GM13977 (cell line): ENCODE measurements at regions not wholly inside any gene's neighbourhood (a gene's known extent, or its start where the extent isn't known, plus 50 kb on each side); places are given as distances from the start of the nearest gene placed in this dataset.

Experiments
- DNase-seq: peaks from one replicate; pipeline ENCODE4 v3.0.0; 2012; ENCODE audit warnings: low spot score
- CTCF ChIP-seq: IDR thresholded peaks from 2 replicates; pipeline ENCODE4 v1.5.1; 2012; ENCODE audit warnings: mild to moderate bottlenecking, control low read depth; ENCODE audit not compliant: insufficient read depth; ENCODE audit errors: extremely low read depth, missing control alignments
- in situ Hi-C: fragments of 300-500 bp; cut with MboI; formaldehyde crosslinking; loops from one replicate; pipeline ENCODE4 v1.12.0; 2022; ENCODE audit warnings: low sequenced_read_pairs, low pct_unique_long_range_greater_than_20kb, mixed read lengths, inconsistent platforms; ENCODE audit not compliant: unreplicated experiment

GRCh38 chrX:96311366-96311765 lies 373.3 kb upstream of the DIAPH2 start:
- in situ Hi-C loops, result no loop called here
- no peak for DNase-seq
- TF ChIP-seq CTCF, result no peak

GRCh38 chrX:96314985-96315384 lies 369.7 kb upstream of the DIAPH2 start:
- in situ Hi-C loops, result no loop called here
- TF ChIP-seq CTCF, result no peak
- DNase-seq, result no peak

- no peak for DNase-seq
- in situ Hi-C loops, result no loop called here
- no peak for TF ChIP-seq CTCF
Measured at GRCh38 chrX:96361844-96362243, 322.8 kb upstream of the DIAPH2 start.

- peak; percentile 61 for TF ChIP-seq CTCF
Measured at GRCh38 chrX:96372313-96373046, 312.2 kb upstream of the DIAPH2 start.

GRCh38 chrX:96373047-96373355 lies 311.6 kb upstream of the DIAPH2 start:
- no peak for TF ChIP-seq CTCF
- DNase-seq, result no peak
- in situ Hi-C loops, result no loop called here

More at GRCh38 chrX:96372313-96373046, 312.2 kb upstream of the DIAPH2 start:
- in situ Hi-C loops, result no loop called here
- DNase-seq, result peak; percentile 14

- in situ Hi-C loops, result no loop called here
- no peak for DNase-seq
- TF ChIP-seq CTCF, result no peak
Measured at GRCh38 chrX:96376266-96376665, 308.4 kb upstream of the DIAPH2 start.
